H1 (cell line): ENCODE measurements at regions not wholly inside any gene's neighbourhood (a gene's known extent, or its start where the extent isn't known, plus 50 kb on each side); places are given as distances from the start of the nearest gene placed in this dataset.

Experiments
- CTCF ChIA-PET: fragments of 300-600 bp; sonication (Branson Sonifier 250); formaldehyde crosslinking; loops from one replicate; lab custom pipeline; 2021; ENCODE audit not compliant: partially characterized antibody; lab: Charles Lee
- POLR2A ChIA-PET: fragments of 300-600 bp; sonication (Branson Sonifier 250); formaldehyde crosslinking; loops from one replicate; lab custom pipeline; 2021; ENCODE audit warnings: inconsistent platforms; ENCODE audit not compliant: partially characterized antibody; lab: Charles Lee
- DNase-seq, 2 experiments: peaks; one replicate each; pipeline versions ENCODE4 v3.0.0 to v3.0.0-alpha.2; 2010 to 2022; ENCODE audit warnings: low spot score in 2 of 2, low read depth in 1 of 2, mixed read lengths in 1 of 2
- FAIRE-seq: peaks from 2 replicates; lab custom pipeline; 2011; peaks lifted over from hg19 to GRCh38; lab: Jason Lieb, UNC
- H2AFZ ChIP-seq: 2 replicates; pipeline ENCODE4 v1.8.1; 2012; ENCODE audit warnings: low read length, inconsistent platforms
- H2AK5ac ChIP-seq: 2 replicates; pipeline ENCODE4 v1.6.1; 2013; ENCODE audit warnings: low read depth, low read length
- H2BK120ac ChIP-seq: replicated peaks from 2 replicates; pipeline ENCODE3; 2013; ENCODE audit warnings: low read depth, low read length, inconsistent platforms
- H2BK12ac ChIP-seq: 2 replicates; pipeline ENCODE4 v1.6.1; 2013; ENCODE audit warnings: low read depth, low read length
- H2BK15ac ChIP-seq: 2 replicates; pipeline ENCODE4 v1.6.1; 2013; ENCODE audit warnings: low read length
- H2BK20ac ChIP-seq: 2 replicates; pipeline ENCODE4 v1.6.1; 2013; ENCODE audit warnings: low read length
- H2BK5ac ChIP-seq: 2 replicates; pipeline ENCODE4 v1.6.1; 2013; ENCODE audit warnings: low read depth, low read length
- H3K14ac ChIP-seq: 2 replicates; pipeline ENCODE4 v1.6.1; 2013; ENCODE audit warnings: inconsistent platforms; ENCODE audit not compliant: insufficient read length
- H3K18ac ChIP-seq: 2 replicates; pipeline ENCODE4 v1.6.1; 2013; ENCODE audit warnings: low read length; ENCODE audit errors: extremely low read depth
- H3K23ac ChIP-seq: 2 replicates; pipeline ENCODE4 v1.6.1; 2013; ENCODE audit warnings: inconsistent platforms; ENCODE audit not compliant: insufficient read length
- H3K23me2 ChIP-seq: 2 replicates; pipeline ENCODE4 v1.6.1; 2013; ENCODE audit warnings: low read depth, low read length
- H3K27ac ChIP-seq: 2 replicates; pipeline ENCODE4 v1.6.1; 2011; ENCODE audit warnings: low read depth, low read length, inconsistent platforms
- H3K27me3 ChIP-seq, 4 experiments: replicated peaks in 1 of 4; 1 replicate in 1 of 4; 2 replicates in 3 of 4; pipeline versions ENCODE4 v1.6.1 to v1.8.1; 2011 to 2013; ENCODE audit warnings: low read length in 3 of 4, mild to moderate bottlenecking in 3 of 4, inconsistent platforms in 2 of 4, mixed read lengths in 2 of 4, moderate library complexity in 1 of 4; ENCODE audit not compliant: control insufficient read depth in 3 of 4, insufficient read depth in 3 of 4; ENCODE audit errors: extremely low read depth in 1 of 4
- H3K36me3 ChIP-seq, 4 experiments: 2 replicates each; pipeline versions ENCODE4 v1.6.1 to v1.8.1; 2011 to 2013; ENCODE audit warnings: mild to moderate bottlenecking in 4 of 4, low read length in 3 of 4, moderate library complexity in 2 of 4, control low read depth in 1 of 4, inconsistent platforms in 1 of 4; ENCODE audit not compliant: insufficient read depth in 4 of 4, control insufficient read depth in 2 of 4
- H3K4ac ChIP-seq: replicated peaks from 2 replicates; pipeline ENCODE3; 2013; ENCODE audit warnings: low read length, low read depth, mixed read lengths, inconsistent platforms; ENCODE audit not compliant: insufficient read length
- H3K4me1 ChIP-seq, 4 experiments: replicated peaks in 1 of 4; 1 replicate in 1 of 4; 2 replicates in 3 of 4; pipeline versions ENCODE4 v1.6.1 to v1.8.1; 2011 to 2013; ENCODE audit warnings: low read length in 3 of 4, inconsistent platforms in 2 of 4, mixed read lengths in 1 of 4; ENCODE audit not compliant: insufficient read depth in 4 of 4, control insufficient read depth in 3 of 4
- H3K4me2 ChIP-seq, 2 experiments: 2 replicates each; pipeline versions ENCODE4 v1.6.1 to v1.8.1; 2011 to 2013; ENCODE audit warnings: low read depth in 2 of 2, low read length in 2 of 2, control low read depth in 1 of 2, inconsistent platforms in 1 of 2, mild to moderate bottlenecking in 1 of 2; ENCODE audit not compliant: insufficient read depth in 1 of 2
- H3K4me3 ChIP-seq, 4 experiments: fragments of 200-600, 300-600 bp in 1 of 4; sonication (generic), shearing (Covaris generic), sonication (Bioruptor Twin) in 1 of 4; 2 replicates each; pipeline versions ENCODE4 v1.5.1 to v1.8.1; 2011 to 2016; ENCODE audit warnings: low read length in 4 of 4, low read depth in 3 of 4, control low read depth in 2 of 4, inconsistent platforms in 2 of 4, mild to moderate bottlenecking in 2 of 4, mixed read lengths in 1 of 4, moderate library complexity in 1 of 4; ENCODE audit not compliant: insufficient read depth in 2 of 4; ENCODE audit errors: extremely low read depth in 1 of 4
- H3K56ac ChIP-seq: replicated peaks from 2 replicates; pipeline ENCODE3; 2013; ENCODE audit warnings: low read depth, mild to moderate bottlenecking, mixed read lengths, low read length, inconsistent platforms; ENCODE audit not compliant: insufficient read length
- H3K79me1 ChIP-seq: 2 replicates; pipeline ENCODE4 v1.6.1; 2013; ENCODE audit warnings: low read depth, low read length, control low read depth
- H3K79me2 ChIP-seq, 2 experiments: 2 replicates each; pipeline versions ENCODE4 v1.6.1 to v1.8.1; 2012 to 2013; ENCODE audit warnings: low read length in 2 of 2, mild to moderate bottlenecking in 2 of 2, inconsistent platforms in 1 of 2; ENCODE audit not compliant: insufficient read depth in 2 of 2, control insufficient read depth in 1 of 2
- H3K9ac ChIP-seq, 4 experiments: replicated peaks in 1 of 4; 1 replicate in 1 of 4; 2 replicates in 3 of 4; pipeline versions ENCODE4 v1.6.1 to v1.8.1; 2011 to 2013; ENCODE audit warnings: low read depth in 3 of 4, low read length in 3 of 4, control low read depth in 2 of 4, mild to moderate bottlenecking in 2 of 4, moderate library complexity in 2 of 4, inconsistent platforms in 1 of 4; ENCODE audit errors: extremely low read depth in 1 of 4
- H3K9me3 ChIP-seq, 2 experiments: 2 replicates each; pipeline versions ENCODE4 v1.6.1 to v1.8.1; 2012 to 2013; ENCODE audit warnings: mild to moderate bottlenecking in 2 of 2, moderate library complexity in 2 of 2, control low read depth in 1 of 2, inconsistent platforms in 1 of 2, low read depth in 1 of 2, low read length in 1 of 2, mixed read lengths in 1 of 2; ENCODE audit not compliant: insufficient read depth in 2 of 2
- H4K20me1 ChIP-seq, 2 experiments: replicated peaks in 1 of 2; 2 replicates each; pipeline versions ENCODE3 to v1.8.1; 2011 to 2013; ENCODE audit warnings: inconsistent platforms in 2 of 2, low read length in 2 of 2, mild to moderate bottlenecking in 1 of 2; ENCODE audit not compliant: insufficient read depth in 2 of 2, control insufficient read depth in 1 of 2
- H4K5ac ChIP-seq: 2 replicates; pipeline ENCODE4 v1.6.1; 2013; ENCODE audit warnings: low read length, low read depth, mixed read lengths, inconsistent platforms; ENCODE audit not compliant: insufficient read length
- H4K8ac ChIP-seq: 2 replicates; pipeline ENCODE4 v1.8.0; 2013; ENCODE audit warnings: mild to moderate bottlenecking, moderate library complexity, low read length, inconsistent platforms; ENCODE audit not compliant: insufficient read depth; ENCODE audit errors: extremely low read depth
- H4K91ac ChIP-seq: replicated peaks from 2 replicates; pipeline ENCODE3; 2013; ENCODE audit warnings: low read length, mixed read lengths, inconsistent platforms; ENCODE audit not compliant: insufficient read length
- BCL11A ChIP-seq, 2 experiments: IDR thresholded peaks; one replicate each; pipeline ENCODE4 v1.6.1; 2011; ENCODE audit warnings: low read depth in 2 of 2, low read length in 2 of 2, mild to moderate bottlenecking in 2 of 2
- CBX5 ChIP-seq: fragments of 300-800, 300-1000 bp; sonication (generic); IDR thresholded peaks from 2 replicates; pipeline ENCODE4 v1.7.1; 2016; ENCODE audit warnings: antibody characterized with exemption, low read length, low read depth
- CHD1 ChIP-seq: IDR thresholded peaks from 2 replicates; pipeline ENCODE4 v1.6.1; 2012; ENCODE audit warnings: low read depth, low read length, improper control_type of control experiment
- FOSL1 ChIP-seq: IDR thresholded peaks from 2 replicates; pipeline ENCODE4 v1.6.1; 2011; ENCODE audit warnings: mild to moderate bottlenecking, low read depth, low read length, moderate library complexity; ENCODE audit not compliant: insufficient read depth
- HDAC2 ChIP-seq, 2 experiments: fragments of 300-600 bp in 1 of 2; sonication (generic) in 1 of 2; IDR thresholded peaks; 2 replicates each; pipeline ENCODE4 v1.6.1; 2011 to 2012; ENCODE audit warnings: low read depth in 2 of 2, low read length in 2 of 2, mild to moderate bottlenecking in 2 of 2, moderate library complexity in 2 of 2, borderline replicate concordance in 1 of 2, inconsistent platforms in 1 of 2
- HDAC6 ChIP-seq: IDR thresholded peaks from one replicate; pipeline ENCODE4 v1.7.1; 2012; ENCODE audit warnings: low read depth, mild to moderate bottlenecking, inconsistent platforms, low read length, moderate library complexity
- KDM1A ChIP-seq: fragments of 200-600, 300-600 bp; sonication (generic); IDR thresholded peaks from 2 replicates; pipeline ENCODE4 v1.7.1; 2016; ENCODE audit warnings: mild to moderate bottlenecking, low read length, borderline replicate concordance
- SAP30 ChIP-seq: fragments of 300-600 bp; sonication (generic); IDR thresholded peaks from 2 replicates; pipeline ENCODE4 v1.7.1; 2012; ENCODE audit warnings: low read length, moderate library complexity, mild to moderate bottlenecking, inconsistent platforms; ENCODE audit not compliant: insufficient read depth, insufficient replicate concordance
- SP1 ChIP-seq: IDR thresholded peaks from 2 replicates; pipeline ENCODE4 v1.6.1; 2011; ENCODE audit warnings: low read depth, low read length
- TEAD4 ChIP-seq: IDR thresholded peaks from 2 replicates; pipeline ENCODE4 v1.6.1; 2012; ENCODE audit warnings: low read depth, low read length, inconsistent platforms, mixed read lengths
- ZNF274 ChIP-seq: IDR thresholded peaks from 2 replicates; pipeline ENCODE4 v1.7.0; 2012; ENCODE audit warnings: low read length, borderline replicate concordance; ENCODE audit errors: extremely low read depth
- WGBS, 2 experiments: shearing (Covaris generic) in 1 of 2; methylation state at CpG; one replicate each; pipeline versions ENCODE4 v1.1.6 to v1.1.7; 2013 to 2015; ENCODE audit warnings: low lambda C conversion rate in 2 of 2, mixed read lengths in 2 of 2, inconsistent platforms in 1 of 2, low coverage in 1 of 2, missing lambda C conversion rate in 1 of 2; ENCODE audit not compliant: insufficient replicate concordance in 2 of 2, insufficient coverage in 1 of 2, insufficient read length in 1 of 2; ENCODE audit errors: extremely low coverage in 1 of 2, missing lambda C conversion rate in 1 of 2; 5-methylcytosine and 5-hydroxymethylcytosine counted together
- TF ChIP-seq, protein P1 (sequence below): IDR thresholded peaks from 2 replicates; pipeline ENCODE4 v1.6.1; 2011; ENCODE audit warnings: low read depth, mild to moderate bottlenecking, low read length; ENCODE audit not compliant: insufficient read depth
- TF ChIP-seq, protein P2 (sequence below): IDR thresholded peaks from 2 replicates; pipeline ENCODE4 v1.6.1; 2012; ENCODE audit warnings: inconsistent platforms

DNA sequence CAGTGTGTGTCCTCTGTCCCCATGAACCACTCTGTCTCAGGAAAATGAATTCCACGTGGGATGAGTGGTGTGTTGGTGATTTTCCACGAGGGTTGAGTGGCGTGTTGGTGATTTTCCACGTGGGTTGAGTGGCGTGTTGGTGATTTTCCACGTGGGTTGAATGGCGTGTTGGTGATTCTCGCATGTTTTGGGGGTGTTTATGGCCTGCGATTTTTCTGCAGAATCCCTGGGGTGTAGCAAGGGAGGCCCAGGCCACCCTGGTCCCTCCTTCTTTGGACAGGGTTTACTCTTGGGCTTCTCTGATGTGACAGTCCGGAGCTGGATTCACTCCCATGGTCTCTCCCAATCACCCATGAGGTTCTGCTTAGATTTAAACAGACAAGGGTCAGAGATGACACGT lies 90.6 kb upstream of the FRMD1 start:
- Histone ChIP-seq H3K18ac (no peak overlapping the region), H3K79me1 (no peaks in the 10 kb centered on the region), H3K14ac (no peak overlapping the region), H3K9me3 (peaks cover 0 to 5% of the 10 kb centered on the region in 2 experiments; a peak in 1 of 4 replicates), H2BK5ac (no peak overlapping the region), H3K9ac (no peak overlapping the region), H3K4me1 (peaks cover 2 to 8% (median 4%) of the 10 kb centered on the region in 4 experiments; a peak in 4 of 7 replicates), H2AFZ (no peak overlapping the region), H2BK15ac (no peak overlapping the region), H4K5ac (no peak overlapping the region), H2BK120ac (peak overlapping the region; percentile 27), H4K20me1 (no peaks in the 10 kb centered on the region), H4K91ac (no peak overlapping the region), H3K23me2 (no peaks in the 10 kb centered on the region), H3K36me3 (no peaks in the 10 kb centered on the region), H3K27ac (no peak overlapping the region), H3K23ac (no peak overlapping the region), H3K4ac (no peak overlapping the region), H2BK20ac (no peak overlapping the region), H2AK5ac (peak overlapping the region; percentile 0; the same call in 1 of the 2 replicates), H3K27me3 (no peaks in the 10 kb centered on the region), H3K4me3 (no peak overlapping the region), H3K79me2 (no peaks in the 10 kb centered on the region), H3K4me2 (no peak overlapping the region), H2BK12ac (no peak overlapping the region; the same call in 1 of the 2 replicates), H3K56ac (no peak overlapping the region), H4K8ac (no peak overlapping the region)
- ChIA-PET CTCF (no interaction called here), POLR2A (no interaction called here)
- DNase-seq (peak in 1 of 2 experiments; percentile 31), FAIRE-seq (no peak)
- 92% methylated on average over 11 of the region's 11 CpGs; no CpG with 5 or more reads in 1 of the 2 experiments for WGBS, 2 experiments
- TF ChIP-seq HDAC2 (IDR thresholded peaks at IDR 0.05; ENCODE audit: borderline replicate concordance in 1 of 2, low read depth in 2 of 2, low read length in 2 of 2), result no peak
- TF ChIP-seq FOSL1, result no peak
- no peak for TF ChIP-seq CBX5
- TF ChIP-seq ZNF274, result no peak
- no peak for TF ChIP-seq BCL11A (IDR thresholded peaks at IDR 0.05; ENCODE audit: low read depth in 2 of 2, low read length in 2 of 2)
- TF ChIP-seq CHD1, result no peak
- no peak for TF ChIP-seq SP1
- TF ChIP-seq HDAC6, result no peak
- TF ChIP-seq SAP30, result no peak
- no peak for TF ChIP-seq TEAD4
- TF ChIP-seq, protein P1, sequence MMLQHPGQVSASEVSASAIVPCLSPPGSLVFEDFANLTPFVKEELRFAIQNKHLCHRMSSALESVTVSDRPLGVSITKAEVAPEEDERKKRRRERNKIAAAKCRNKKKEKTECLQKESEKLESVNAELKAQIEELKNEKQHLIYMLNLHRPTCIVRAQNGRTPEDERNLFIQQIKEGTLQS, result no peak
- TF ChIP-seq KDM1A, result no peak
- TF ChIP-seq, protein P2, sequence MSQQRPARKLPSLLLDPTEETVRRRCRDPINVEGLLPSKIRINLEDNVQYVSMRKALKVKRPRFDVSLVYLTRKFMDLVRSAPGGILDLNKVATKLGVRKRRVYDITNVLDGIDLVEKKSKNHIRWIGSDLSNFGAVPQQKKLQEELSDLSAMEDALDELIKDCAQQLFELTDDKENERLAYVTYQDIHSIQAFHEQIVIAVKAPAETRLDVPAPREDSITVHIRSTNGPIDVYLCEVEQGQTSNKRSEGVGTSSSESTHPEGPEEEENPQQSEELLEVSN, result no peak
